GM12878 (cell line): ENCODE measurements at regions not wholly inside any gene's neighbourhood (a gene's known extent, or its start where the extent isn't known, plus 50 kb on each side); places are given as distances from the start of the nearest gene placed in this dataset.

Experiments used
- EP300 ChIP-seq, 2 experiments: fragments of 150-350 bp in 1 of 2; IDR thresholded peaks; 2 replicates each; pipeline ENCODE4 v1.6.1; 2011 to 2012; ENCODE audit warnings: low read depth in 2 of 2, low read length in 2 of 2, borderline replicate concordance in 1 of 2, improper control_type of control experiment in 1 of 2, inconsistent platforms in 1 of 2; ENCODE audit not compliant: control insufficient read depth in 1 of 2
- SMAD1 ChIP-seq: fragments of 450-650 bp; IDR thresholded peaks from 2 replicates; pipeline ENCODE4 v1.6.1; 2018; ENCODE audit warnings: mild to moderate bottlenecking, low read depth; ENCODE audit not compliant: partially characterized antibody
- SRF ChIP-seq, 2 experiments: IDR thresholded peaks; 2 replicates each; pipeline ENCODE4 v1.6.1; 2011; ENCODE audit warnings: low read depth in 2 of 2, low read length in 2 of 2, mild to moderate bottlenecking in 1 of 2, moderate library complexity in 1 of 2
- TF ChIP-seq, protein P1 (sequence below): fragments of 450-650 bp; IDR thresholded peaks from 2 replicates; pipeline ENCODE4 v1.6.1; 2017; ENCODE audit warnings: mild to moderate bottlenecking, low read depth, inconsistent platforms; ENCODE audit not compliant: poor library complexity, severe bottlenecking

DNA sequence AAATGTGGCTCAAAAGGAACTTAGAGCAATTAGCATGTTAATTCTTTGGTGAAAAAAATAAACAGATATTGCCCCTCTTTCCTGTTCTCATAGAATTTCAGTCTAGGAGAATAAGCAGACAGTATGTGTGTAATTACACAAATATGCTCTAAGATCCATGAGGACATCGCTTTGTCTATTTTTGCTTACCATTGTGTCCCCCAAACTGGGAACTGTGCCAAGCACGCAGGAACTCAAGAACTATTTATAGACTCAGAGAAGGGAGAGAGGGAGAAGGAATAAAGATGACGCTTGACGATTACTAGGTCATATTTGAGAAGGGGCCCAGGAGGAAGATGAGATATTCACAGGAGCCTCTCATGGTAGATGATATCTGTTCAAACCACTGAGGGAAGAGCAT lies 692.6 kb downstream of the RAB28 start:
- TF ChIP-seq SRF (IDR thresholded peaks at IDR 0.05; ENCODE audit: low read depth in 2 of 2, low read length in 2 of 2): no peak
- TF ChIP-seq, protein P1, sequence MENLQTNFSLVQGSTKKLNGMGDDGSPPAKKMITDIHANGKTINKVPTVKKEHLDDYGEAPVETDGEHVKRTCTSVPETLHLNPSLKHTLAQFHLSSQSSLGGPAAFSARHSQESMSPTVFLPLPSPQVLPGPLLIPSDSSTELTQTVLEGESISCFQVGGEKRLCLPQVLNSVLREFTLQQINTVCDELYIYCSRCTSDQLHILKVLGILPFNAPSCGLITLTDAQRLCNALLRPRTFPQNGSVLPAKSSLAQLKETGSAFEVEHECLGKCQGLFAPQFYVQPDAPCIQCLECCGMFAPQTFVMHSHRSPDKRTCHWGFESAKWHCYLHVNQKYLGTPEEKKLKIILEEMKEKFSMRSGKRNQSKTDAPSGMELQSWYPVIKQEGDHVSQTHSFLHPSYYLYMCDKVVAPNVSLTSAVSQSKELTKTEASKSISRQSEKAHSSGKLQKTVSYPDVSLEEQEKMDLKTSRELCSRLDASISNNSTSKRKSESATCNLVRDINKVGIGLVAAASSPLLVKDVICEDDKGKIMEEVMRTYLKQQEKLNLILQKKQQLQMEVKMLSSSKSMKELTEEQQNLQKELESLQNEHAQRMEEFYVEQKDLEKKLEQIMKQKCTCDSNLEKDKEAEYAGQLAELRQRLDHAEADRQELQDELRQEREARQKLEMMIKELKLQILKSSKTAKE: no peak
- no peak for TF ChIP-seq EP300 (IDR thresholded peaks at IDR 0.05; ENCODE audit: borderline replicate concordance in 1 of 2, control insufficient read depth in 1 of 2, low read depth in 2 of 2, low read length in 2 of 2)
- TF ChIP-seq SMAD1: no peak
